ENCODE measurements at regions not wholly inside any gene's neighbourhood (a gene's known extent, or its start where the extent isn't known, plus 50 kb on each side); places are given as distances from the start of the nearest gene placed in this dataset.

GRCh38 chr1:29487291-29487690 is 251.0 kb downstream of the PTPRU start:
- Histone ChIP-seq H3K9ac (ENCODE audit: low read length) (no peak overlapping the region), H3K27ac (ENCODE audit: low read depth, low read length) (no peak overlapping the region), H2AFZ (ENCODE audit: low read depth, low read length) (no peak overlapping the region), H4K20me1 (ENCODE audit: insufficient read depth, low read length) (no peaks in the 10 kb centered on the region), H3K79me2 (ENCODE audit: insufficient read depth, low read length) (no peaks in the 10 kb centered on the region), H3K36me3 (ENCODE audit: insufficient read depth, low read length) (no peaks in the 10 kb centered on the region), H3K4me2 (ENCODE audit: low read length) (no peak overlapping the region), H3K9me3 (ENCODE audit: insufficient read depth, low read depth, low read length) (no peaks in the 10 kb centered on the region), H3K27me3 (ENCODE audit: insufficient read depth, low read length) (peaks cover 2% of the 10 kb centered on the region), H3K4me1 (ENCODE audit: insufficient read depth, low read length) (no peaks in the 10 kb centered on the region), H3K4me3 (ENCODE audit: insufficient read depth, low read depth, low read length) (no peak overlapping the region)
- no peak for TF ChIP-seq EZH2 (IDR thresholded peaks at IDR 0.05; ENCODE audit: insufficient read depth, low read length)
- TF ChIP-seq CTCF (IDR thresholded peaks at IDR 0.05; ENCODE audit: insufficient read depth, low read depth, low read length), result no peak
- Mint-ChIP-seq H3K4me1 (ENCODE audit: low read depth, unreplicated experiment) (no peaks in the 10 kb centered on the region), H3K9me3 (ENCODE audit: unreplicated experiment) (peaks cover 3% of the 10 kb centered on the region), H3K36me3 (ENCODE audit: low read depth, unreplicated experiment) (no peaks in the 10 kb centered on the region), H3K4me3 (ENCODE audit: unreplicated experiment) (no peak overlapping the region), H3K27me3 (ENCODE audit: low read depth, unreplicated experiment) (peaks cover 55% of the 10 kb centered on the region), H3K27ac (ENCODE audit: unreplicated experiment) (no peak overlapping the region)
- FAIRE-seq, result no peak
- DNase-seq (ENCODE audit: low read depth), result no peak

- H3K4me3 Mint-ChIP-seq (ENCODE audit: unreplicated experiment), result no peak overlapping the region
- H3K4me1 Mint-ChIP-seq (ENCODE audit: low read depth, unreplicated experiment), result no peaks in the 10 kb centered on the region
- no peaks in the 10 kb centered on the region for H3K36me3 ChIP-seq (ENCODE audit: insufficient read depth, low read length)
- H3K4me2 ChIP-seq (ENCODE audit: low read length), result no peak overlapping the region
- H4K20me1 ChIP-seq (ENCODE audit: insufficient read depth, low read length), result no peaks in the 10 kb centered on the region
- no peak overlapping the region for H3K9ac ChIP-seq (ENCODE audit: low read length)
- H3K9me3 Mint-ChIP-seq (ENCODE audit: unreplicated experiment), result peaks cover 3% of the 10 kb centered on the region
- H3K36me3 Mint-ChIP-seq (ENCODE audit: low read depth, unreplicated experiment), result no peaks in the 10 kb centered on the region
- no peaks in the 10 kb centered on the region for H3K4me1 ChIP-seq (ENCODE audit: insufficient read depth, low read length)
- TF ChIP-seq EZH2 (IDR thresholded peaks at IDR 0.05; ENCODE audit: insufficient read depth, low read length) (no peak), CTCF (IDR thresholded peaks at IDR 0.05; ENCODE audit: insufficient read depth, low read depth, low read length) (no peak)
- no peak overlapping the region for H3K27ac ChIP-seq (ENCODE audit: low read depth, low read length)
- no peak overlapping the region for H3K27ac Mint-ChIP-seq (ENCODE audit: unreplicated experiment)
- FAIRE-seq (no peak), DNase-seq (ENCODE audit: low read depth) (no peak)
- H3K79me2 ChIP-seq (ENCODE audit: insufficient read depth, low read length), result no peaks in the 10 kb centered on the region
- no peak overlapping the region for H3K4me3 ChIP-seq (ENCODE audit: insufficient read depth, low read depth, low read length)
- peaks cover 2% of the 10 kb centered on the region for H3K9me3 ChIP-seq (ENCODE audit: insufficient read depth, low read depth, low read length)
- peaks cover 2% of the 10 kb centered on the region for H3K27me3 ChIP-seq (ENCODE audit: insufficient read depth, low read length)
- no peak overlapping the region for H2AFZ ChIP-seq (ENCODE audit: low read depth, low read length)
- peaks cover 60% of the 10 kb centered on the region for H3K27me3 Mint-ChIP-seq (ENCODE audit: low read depth, unreplicated experiment)
Measured at GRCh38 chr1:29485096-29485925, 249.0 kb downstream of the PTPRU start.

GRCh38 chr1:29482991-29483390 is 246.7 kb downstream of the PTPRU start:
- Mint-ChIP-seq H3K27me3 (ENCODE audit: low read depth, unreplicated experiment) (peaks cover 66% of the 10 kb centered on the region), H3K4me1 (ENCODE audit: low read depth, unreplicated experiment) (no peaks in the 10 kb centered on the region), H3K27ac (ENCODE audit: unreplicated experiment) (no peak overlapping the region), H3K9me3 (ENCODE audit: unreplicated experiment) (peaks cover 3% of the 10 kb centered on the region), H3K4me3 (ENCODE audit: unreplicated experiment) (no peak overlapping the region), H3K36me3 (ENCODE audit: low read depth, unreplicated experiment) (no peaks in the 10 kb centered on the region)
- FAIRE-seq (no peak), DNase-seq (ENCODE audit: low read depth) (no peak)
- TF ChIP-seq EZH2 (IDR thresholded peaks at IDR 0.05; ENCODE audit: insufficient read depth, low read length) (no peak), CTCF (IDR thresholded peaks at IDR 0.05; ENCODE audit: insufficient read depth, low read depth, low read length) (no peak)
- Histone ChIP-seq H3K4me3 (ENCODE audit: insufficient read depth, low read depth, low read length) (no peak overlapping the region), H3K4me2 (ENCODE audit: low read length) (no peak overlapping the region), H3K79me2 (ENCODE audit: insufficient read depth, low read length) (no peaks in the 10 kb centered on the region), H3K9ac (ENCODE audit: low read length) (no peak overlapping the region), H3K4me1 (ENCODE audit: insufficient read depth, low read length) (no peaks in the 10 kb centered on the region), H4K20me1 (ENCODE audit: insufficient read depth, low read length) (no peaks in the 10 kb centered on the region), H3K36me3 (ENCODE audit: insufficient read depth, low read length) (no peaks in the 10 kb centered on the region), H3K9me3 (ENCODE audit: insufficient read depth, low read depth, low read length) (peaks cover 2% of the 10 kb centered on the region), H2AFZ (ENCODE audit: low read depth, low read length) (no peak overlapping the region), H3K27ac (ENCODE audit: low read depth, low read length) (no peak overlapping the region), H3K27me3 (ENCODE audit: insufficient read depth, low read length) (peaks cover 15% of the 10 kb centered on the region)
